ENCODE measurements at regions not wholly inside any gene's neighbourhood (a gene's known extent, or its start where the extent isn't known, plus 50 kb on each side); places are given as distances from the start of the nearest gene placed in this dataset.
"Not testable (repeated sequence)": the region's sequence is repeated elsewhere in the genome, so short reads cannot be mapped to it uniquely, and the experiment has no call there.

DNA sequence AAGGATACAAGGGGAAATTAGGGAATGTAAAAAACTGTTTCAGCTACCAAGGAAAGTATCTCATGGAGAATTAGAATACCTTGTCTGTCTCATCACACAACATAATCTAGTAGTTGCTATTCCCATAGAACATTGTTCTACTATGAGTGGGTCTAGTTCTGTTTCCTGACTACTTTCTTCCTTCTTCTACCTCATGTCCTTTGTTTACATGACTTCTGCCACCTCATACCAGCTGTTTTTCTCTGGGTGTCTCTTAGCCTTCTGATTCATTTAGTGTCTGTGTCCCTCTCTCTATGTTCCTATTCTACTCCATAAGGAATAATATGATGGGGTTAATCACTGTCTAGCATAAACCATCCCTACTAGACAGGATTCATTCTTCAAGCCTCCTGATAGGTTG is 887.3 kb downstream of the DIAPH3 start:
- H3K4me3 ChIP-seq (ENCODE audit: low read depth, low read length): no peak overlapping the region
- TF ChIP-seq, protein P1, sequence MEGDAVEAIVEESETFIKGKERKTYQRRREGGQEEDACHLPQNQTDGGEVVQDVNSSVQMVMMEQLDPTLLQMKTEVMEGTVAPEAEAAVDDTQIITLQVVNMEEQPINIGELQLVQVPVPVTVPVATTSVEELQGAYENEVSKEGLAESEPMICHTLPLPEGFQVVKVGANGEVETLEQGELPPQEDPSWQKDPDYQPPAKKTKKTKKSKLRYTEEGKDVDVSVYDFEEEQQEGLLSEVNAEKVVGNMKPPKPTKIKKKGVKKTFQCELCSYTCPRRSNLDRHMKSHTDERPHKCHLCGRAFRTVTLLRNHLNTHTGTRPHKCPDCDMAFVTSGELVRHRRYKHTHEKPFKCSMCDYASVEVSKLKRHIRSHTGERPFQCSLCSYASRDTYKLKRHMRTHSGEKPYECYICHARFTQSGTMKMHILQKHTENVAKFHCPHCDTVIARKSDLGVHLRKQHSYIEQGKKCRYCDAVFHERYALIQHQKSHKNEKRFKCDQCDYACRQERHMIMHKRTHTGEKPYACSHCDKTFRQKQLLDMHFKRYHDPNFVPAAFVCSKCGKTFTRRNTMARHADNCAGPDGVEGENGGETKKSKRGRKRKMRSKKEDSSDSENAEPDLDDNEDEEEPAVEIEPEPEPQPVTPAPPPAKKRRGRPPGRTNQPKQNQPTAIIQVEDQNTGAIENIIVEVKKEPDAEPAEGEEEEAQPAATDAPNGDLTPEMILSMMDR (IDR thresholded peaks at IDR 0.05; ENCODE audit: control insufficient read depth, extremely low read depth, insufficient read depth): no peak
- DNase-seq (ENCODE audit: low read depth): no peak

DNA sequence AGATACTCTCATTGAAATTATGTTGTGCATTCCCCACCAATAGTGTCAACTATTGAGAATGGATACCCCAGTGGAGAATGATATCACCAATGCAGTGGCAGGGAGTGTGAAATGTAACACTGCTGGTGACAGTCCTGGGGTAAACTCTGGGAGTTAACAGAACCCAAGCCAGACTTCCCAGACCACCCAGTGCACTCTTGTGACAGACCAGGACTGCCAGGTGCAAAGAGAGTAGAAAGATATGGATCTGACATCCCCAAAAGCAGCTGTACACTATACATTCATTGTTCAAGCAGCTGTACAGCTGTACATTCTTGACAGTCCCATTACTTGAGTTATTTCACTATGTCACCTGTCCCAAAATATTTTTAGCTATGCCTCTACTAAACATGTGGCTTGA is 886.6 kb downstream of the DIAPH3 start:
- TF ChIP-seq, protein P1 (IDR thresholded peaks at IDR 0.05; ENCODE audit: control insufficient read depth, extremely low read depth, insufficient read depth): no peak
- no peak for DNase-seq (ENCODE audit: low read depth)
- no peak overlapping the region for H3K4me3 ChIP-seq (ENCODE audit: low read depth, low read length)

DNA sequence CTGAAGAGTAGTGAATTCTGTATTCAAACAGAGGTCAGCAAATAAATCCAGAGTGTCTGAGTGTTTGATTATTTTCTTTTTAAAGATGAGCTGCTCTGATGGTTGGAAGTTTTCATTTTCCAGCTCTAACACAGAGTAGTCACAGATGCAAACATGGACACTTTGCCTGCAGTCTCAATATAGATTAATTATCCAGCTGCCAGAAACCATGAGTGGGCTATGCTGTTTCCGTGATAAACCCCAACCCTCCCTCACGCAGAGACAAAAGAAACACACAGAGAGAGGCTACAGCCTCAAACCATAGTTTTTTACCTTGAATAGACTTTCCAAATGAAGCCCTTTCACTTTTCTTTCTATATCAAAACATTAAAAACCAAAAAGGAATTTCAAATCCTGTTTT is 884.7 kb downstream of the DIAPH3 start:
- TF ChIP-seq, protein P1 (IDR thresholded peaks at IDR 0.05; ENCODE audit: control insufficient read depth, extremely low read depth, insufficient read depth): no peak
- H3K4me3 ChIP-seq (ENCODE audit: low read depth, low read length): no peak overlapping the region
- DNase-seq (ENCODE audit: low read depth): no peak

DNA sequence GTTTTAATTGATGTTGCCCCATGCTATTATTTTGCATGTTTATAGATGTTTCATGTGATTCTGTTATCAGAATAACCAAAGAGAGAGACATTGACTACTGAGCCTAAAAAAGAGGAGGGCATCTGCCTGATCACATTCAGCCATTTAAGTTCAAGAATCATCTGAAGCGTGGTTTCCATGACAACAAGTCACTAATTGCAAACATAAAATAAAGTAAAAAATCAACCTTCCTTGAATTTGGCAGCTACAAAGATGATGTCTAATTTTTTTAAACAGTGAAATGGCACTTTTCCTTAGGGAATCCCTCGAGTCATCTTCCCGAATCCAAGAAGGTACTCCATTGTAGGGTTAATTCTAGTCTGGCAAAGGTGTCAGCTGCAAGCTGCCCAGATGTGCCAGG is 884.2 kb downstream of the DIAPH3 start:
- TF ChIP-seq, protein P1 (IDR thresholded peaks at IDR 0.05; ENCODE audit: control insufficient read depth, extremely low read depth, insufficient read depth): no peak
- DNase-seq (ENCODE audit: low read depth): no peak

DNA sequence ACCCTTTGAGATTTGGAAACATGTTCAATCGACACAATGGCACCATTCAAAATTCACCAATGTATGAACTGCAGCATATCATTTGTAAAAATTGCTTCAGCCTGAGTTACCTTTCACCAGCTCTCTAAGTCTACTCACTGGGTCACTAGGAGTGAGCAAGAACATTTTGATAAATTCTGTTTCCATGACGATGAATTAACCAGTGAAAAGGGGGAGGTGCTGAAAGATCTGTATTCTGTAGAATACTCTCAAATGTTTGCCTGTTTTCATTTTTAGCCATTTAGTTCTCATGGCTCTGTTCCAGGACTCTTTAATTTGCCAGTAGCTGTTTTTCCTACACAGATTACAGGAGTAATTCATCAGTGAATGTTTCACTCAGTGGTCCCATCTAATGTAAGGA is 883.4 kb downstream of the DIAPH3 start:
- TF ChIP-seq, protein P1 (IDR thresholded peaks at IDR 0.05; ENCODE audit: control insufficient read depth, extremely low read depth, insufficient read depth): no peak
- no peak overlapping the region for H3K4me3 ChIP-seq (ENCODE audit: low read depth, low read length)
- DNase-seq (ENCODE audit: low read depth): no peak

More for the DNA sequence above, 884.2 kb downstream of the DIAPH3 start:
- no peak overlapping the region for H3K4me3 ChIP-seq (ENCODE audit: low read depth, low read length)

DNA sequence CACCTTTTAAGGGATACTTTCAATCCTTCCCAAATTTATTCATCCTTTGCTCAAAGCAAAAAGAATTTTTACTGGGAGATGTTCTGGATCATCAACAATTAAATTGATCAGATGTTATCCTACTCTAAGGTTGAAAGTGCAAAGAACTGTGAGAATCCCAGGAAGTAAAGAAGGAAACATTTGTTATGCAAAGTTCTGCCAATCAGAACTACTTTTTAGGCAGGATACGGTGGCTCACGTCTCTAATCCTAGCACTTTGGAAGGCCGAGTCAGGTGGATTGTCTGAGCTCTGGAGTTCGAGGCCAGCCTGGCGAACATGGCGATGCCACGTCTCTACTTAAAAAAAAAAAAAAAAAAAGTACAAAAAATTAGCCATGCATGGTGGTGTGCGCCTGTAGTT is 882.3 kb downstream of the DIAPH3 start:
- H3K4me3 ChIP-seq (ENCODE audit: low read depth, low read length): no peak overlapping the region
- no peak for DNase-seq (ENCODE audit: low read depth)
- TF ChIP-seq, protein P1 (IDR thresholded peaks at IDR 0.05; ENCODE audit: control insufficient read depth, extremely low read depth, insufficient read depth): no peak

DNA sequence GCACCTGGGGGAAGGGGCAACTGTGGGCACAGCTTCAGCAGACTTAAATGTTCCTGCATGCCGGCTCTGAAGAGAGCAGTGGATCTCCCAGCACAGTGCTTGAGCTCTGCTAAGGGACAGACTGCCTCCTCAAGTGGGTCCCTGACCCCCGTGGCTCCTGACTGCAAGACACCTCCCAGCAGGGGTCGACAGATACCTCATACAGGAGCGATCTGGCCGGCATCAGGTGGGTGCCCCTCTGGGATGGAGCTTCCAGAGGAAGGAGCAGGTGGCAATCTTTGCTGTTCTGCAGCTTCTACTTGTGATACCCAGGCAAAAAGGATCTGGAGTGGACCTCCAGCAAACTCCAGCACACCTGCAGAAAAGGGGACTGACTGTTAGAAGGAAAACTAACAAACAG is 871.5 kb downstream of the DIAPH3 start:
- not testable (repeated sequence) for H3K4me3 ChIP-seq (ENCODE audit: low read depth, low read length); DNase-seq (ENCODE audit: low read depth)

Measured in LNCaP clone FGC (cell line).